Hepatocyte (in vitro differentiated cells): ENCODE measurements at regions not wholly inside any gene's neighbourhood (a gene's known extent, or its start where the extent isn't known, plus 50 kb on each side); places are given as distances from the start of the nearest gene placed in this dataset.

Experiments used
- EZH2 ChIP-seq: fragments of 200-600 bp; sonication (generic); IDR thresholded peaks from 2 replicates; pipeline ENCODE4 v1.6.1; 2016; ENCODE audit warnings: antibody characterized with exemption, mild to moderate bottlenecking, borderline replicate concordance
- EZH2phosphoT487 ChIP-seq: fragments of 200-600 bp; sonication (generic); IDR thresholded peaks from one replicate; pipeline ENCODE4 v1.6.1; 2018; ENCODE audit warnings: antibody characterized with exemption, mild to moderate bottlenecking, low read depth, moderate library complexity; ENCODE audit not compliant: unreplicated experiment, severe bottlenecking
- TF ChIP-seq, protein P1 (sequence below): fragments of 200-600 bp; sonication (generic); IDR thresholded peaks from 2 replicates; pipeline ENCODE4 v1.5.1; 2016; ENCODE audit warnings: antibody characterized with exemption, mild to moderate bottlenecking; ENCODE audit not compliant: poor library complexity

DNA sequence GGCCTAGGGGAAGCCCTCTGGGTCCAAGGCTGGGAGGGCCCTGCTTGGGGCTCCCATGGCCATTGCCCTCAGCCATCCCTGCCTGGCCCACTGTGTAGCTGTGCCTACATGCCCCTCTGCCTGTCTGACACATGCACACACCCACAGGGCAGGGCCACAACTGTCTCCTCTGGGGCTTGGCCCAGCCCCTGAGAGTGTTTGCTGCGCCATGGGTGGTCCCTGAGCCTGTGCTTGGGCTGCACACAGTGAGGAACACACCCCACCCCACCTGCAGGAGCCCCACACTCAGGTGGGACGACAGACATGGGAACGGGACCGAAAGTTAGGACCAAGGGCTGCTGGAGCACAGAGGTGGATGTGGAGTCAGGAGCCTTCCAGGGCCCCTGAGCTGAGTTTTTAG is 489.5 kb downstream of the TBC1D22A start:
- TF ChIP-seq, protein P1, sequence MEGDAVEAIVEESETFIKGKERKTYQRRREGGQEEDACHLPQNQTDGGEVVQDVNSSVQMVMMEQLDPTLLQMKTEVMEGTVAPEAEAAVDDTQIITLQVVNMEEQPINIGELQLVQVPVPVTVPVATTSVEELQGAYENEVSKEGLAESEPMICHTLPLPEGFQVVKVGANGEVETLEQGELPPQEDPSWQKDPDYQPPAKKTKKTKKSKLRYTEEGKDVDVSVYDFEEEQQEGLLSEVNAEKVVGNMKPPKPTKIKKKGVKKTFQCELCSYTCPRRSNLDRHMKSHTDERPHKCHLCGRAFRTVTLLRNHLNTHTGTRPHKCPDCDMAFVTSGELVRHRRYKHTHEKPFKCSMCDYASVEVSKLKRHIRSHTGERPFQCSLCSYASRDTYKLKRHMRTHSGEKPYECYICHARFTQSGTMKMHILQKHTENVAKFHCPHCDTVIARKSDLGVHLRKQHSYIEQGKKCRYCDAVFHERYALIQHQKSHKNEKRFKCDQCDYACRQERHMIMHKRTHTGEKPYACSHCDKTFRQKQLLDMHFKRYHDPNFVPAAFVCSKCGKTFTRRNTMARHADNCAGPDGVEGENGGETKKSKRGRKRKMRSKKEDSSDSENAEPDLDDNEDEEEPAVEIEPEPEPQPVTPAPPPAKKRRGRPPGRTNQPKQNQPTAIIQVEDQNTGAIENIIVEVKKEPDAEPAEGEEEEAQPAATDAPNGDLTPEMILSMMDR = no peak
- TF ChIP-seq EZH2phosphoT487 (no peak), EZH2 (no peak)
